Right atrium auricular region (tissue), 2 donors: ENCODE measurements at regions not wholly inside any gene's neighbourhood (a gene's known extent, or its start where the extent isn't known, plus 50 kb on each side); places are given as distances from the start of the nearest gene placed in this dataset.

Experiments
- DNase-seq: peaks from one replicate; pipeline ENCODE4 v3.0.0-alpha.2; 2019; ENCODE audit warnings: low spot score
- H3K27ac ChIP-seq, 2 donors: fragments of 200-600 bp; sonication (generic); 1 replicate in 1 of 2; 2 replicates in 1 of 2; pipeline ENCODE4 v1.5.1; 2016 to 2019
- H3K27me3 ChIP-seq, 2 donors: fragments of 200-600 bp; sonication (generic); one replicate each; pipeline versions ENCODE4 v1.5.1 to v1.6.0; 2017 to 2019
- H3K36me3 ChIP-seq: fragments of 200-600 bp; sonication (generic); one replicate; pipeline ENCODE4 v1.5.1; 2016
- H3K4me1 ChIP-seq, 2 donors: fragments of 200-600 bp; sonication (generic); one replicate each; pipeline versions ENCODE4 v1.5.1 to v1.6.0; 2017 to 2019
- H3K4me3 ChIP-seq, 2 donors: fragments of 200-600 bp; sonication (generic); 1 replicate in 1 of 2; 2 replicates in 1 of 2; pipeline ENCODE4 v1.5.1; 2017 to 2019; ENCODE audit warnings: mild to moderate bottlenecking in 1 of 2, moderate library complexity in 1 of 2
- H3K9me3 ChIP-seq, 2 donors: fragments of 200-600 bp; sonication (generic); one replicate each; pipeline ENCODE4 v1.5.1; 2019
- TF ChIP-seq, protein P1 (sequence below), 2 donors: fragments of 200-600 bp; sonication (generic); IDR thresholded peaks; one replicate each; pipeline ENCODE4 v1.5.1; 2019; ENCODE audit warnings: antibody characterized with exemption in 2 of 2

GRCh38 chr3:181790561-181790960 lies 78.8 kb downstream of the SOX2 start:
- no peak for DNase-seq
- Histone ChIP-seq H3K27me3 (no peaks in the 10 kb centered on the region), H3K9me3 (no peaks in the 10 kb centered on the region), H3K4me3 (no peak overlapping the region), H3K4me1 (no peaks in the 10 kb centered on the region), H3K27ac (no peak overlapping the region), H3K36me3 (no peaks in the 10 kb centered on the region)
- TF ChIP-seq, protein P1, sequence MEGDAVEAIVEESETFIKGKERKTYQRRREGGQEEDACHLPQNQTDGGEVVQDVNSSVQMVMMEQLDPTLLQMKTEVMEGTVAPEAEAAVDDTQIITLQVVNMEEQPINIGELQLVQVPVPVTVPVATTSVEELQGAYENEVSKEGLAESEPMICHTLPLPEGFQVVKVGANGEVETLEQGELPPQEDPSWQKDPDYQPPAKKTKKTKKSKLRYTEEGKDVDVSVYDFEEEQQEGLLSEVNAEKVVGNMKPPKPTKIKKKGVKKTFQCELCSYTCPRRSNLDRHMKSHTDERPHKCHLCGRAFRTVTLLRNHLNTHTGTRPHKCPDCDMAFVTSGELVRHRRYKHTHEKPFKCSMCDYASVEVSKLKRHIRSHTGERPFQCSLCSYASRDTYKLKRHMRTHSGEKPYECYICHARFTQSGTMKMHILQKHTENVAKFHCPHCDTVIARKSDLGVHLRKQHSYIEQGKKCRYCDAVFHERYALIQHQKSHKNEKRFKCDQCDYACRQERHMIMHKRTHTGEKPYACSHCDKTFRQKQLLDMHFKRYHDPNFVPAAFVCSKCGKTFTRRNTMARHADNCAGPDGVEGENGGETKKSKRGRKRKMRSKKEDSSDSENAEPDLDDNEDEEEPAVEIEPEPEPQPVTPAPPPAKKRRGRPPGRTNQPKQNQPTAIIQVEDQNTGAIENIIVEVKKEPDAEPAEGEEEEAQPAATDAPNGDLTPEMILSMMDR (IDR thresholded peaks at IDR 0.05): no peak

DNA sequence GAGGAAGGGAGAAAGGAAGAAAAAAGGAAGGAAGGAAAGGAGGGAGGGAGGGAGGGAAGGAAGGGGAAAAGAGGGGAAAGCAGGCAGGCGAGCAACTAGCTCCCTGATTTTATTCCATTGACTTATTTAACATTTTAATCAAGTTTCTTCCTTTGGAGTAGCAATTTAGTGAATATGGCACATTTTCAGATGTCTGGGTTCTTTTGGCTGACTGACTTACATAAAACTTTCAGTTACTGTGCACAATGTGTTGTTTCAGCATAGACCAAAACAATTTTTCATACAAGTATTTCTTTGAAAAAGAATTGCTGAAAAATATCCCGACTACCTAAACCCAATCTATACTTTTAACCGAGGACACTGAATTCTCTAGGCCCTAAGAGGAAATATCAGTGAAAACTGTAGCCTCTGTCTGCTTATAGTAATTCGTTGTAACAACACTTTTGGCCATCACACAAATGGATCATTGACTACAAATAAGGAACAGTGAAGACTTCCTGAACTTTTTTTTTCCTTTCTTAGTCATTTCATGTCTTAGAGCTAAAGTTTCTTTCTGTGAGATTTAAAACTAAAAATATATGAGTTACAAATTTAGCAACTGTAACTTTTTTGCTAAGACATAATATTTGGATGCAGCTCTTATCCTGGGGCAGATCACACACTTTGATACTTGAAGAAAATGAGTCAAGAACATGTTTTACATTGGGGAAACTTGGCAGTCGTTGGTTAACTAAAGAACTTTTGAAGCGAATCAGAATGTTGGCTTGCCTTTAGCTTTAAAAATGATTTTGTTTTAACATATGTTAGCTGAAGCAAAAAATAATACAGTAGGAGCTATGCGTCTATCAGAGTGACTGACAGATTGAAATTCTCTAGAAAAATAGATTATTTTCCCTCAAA lies 79.6 kb downstream of the SOX2 start:
- no peaks in the 10 kb centered on the region for H3K27me3 ChIP-seq
- no peak overlapping the region for H3K4me3 ChIP-seq
- no peak for DNase-seq
- no peaks in the 10 kb centered on the region for H3K9me3 ChIP-seq
- TF ChIP-seq, protein P1 (IDR thresholded peaks at IDR 0.05): no peak
- H3K4me1 ChIP-seq: no peaks in the 10 kb centered on the region
- H3K36me3 ChIP-seq: no peaks in the 10 kb centered on the region
- no peak overlapping the region for H3K27ac ChIP-seq

DNA sequence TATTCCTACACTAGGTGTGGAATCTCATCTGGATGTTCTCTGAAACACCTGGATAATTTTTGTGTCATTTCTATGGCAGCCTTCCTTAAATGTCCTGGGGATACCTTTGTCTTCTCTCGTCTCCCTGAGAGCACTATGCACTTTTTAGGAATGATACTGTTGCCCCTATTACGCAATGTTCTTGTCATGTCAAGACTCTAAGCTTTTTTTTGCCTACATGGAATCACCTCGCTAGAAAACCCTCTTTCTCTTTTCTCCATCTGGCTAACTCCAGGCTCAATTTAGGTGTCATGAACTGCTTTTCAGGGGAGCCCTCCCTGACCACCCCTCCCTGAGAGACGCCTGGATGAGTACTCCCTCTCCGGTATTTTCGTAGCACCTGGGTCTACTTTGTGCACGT lies 81.3 kb downstream of the SOX2 start:
- Histone ChIP-seq H3K9me3 (no peaks in the 10 kb centered on the region), H3K27me3 (no peaks in the 10 kb centered on the region), H3K4me3 (no peak overlapping the region), H3K36me3 (no peaks in the 10 kb centered on the region), H3K4me1 (no peaks in the 10 kb centered on the region), H3K27ac (no peak overlapping the region)
- TF ChIP-seq, protein P1 (IDR thresholded peaks at IDR 0.05): no peak
- no peak for DNase-seq

DNA sequence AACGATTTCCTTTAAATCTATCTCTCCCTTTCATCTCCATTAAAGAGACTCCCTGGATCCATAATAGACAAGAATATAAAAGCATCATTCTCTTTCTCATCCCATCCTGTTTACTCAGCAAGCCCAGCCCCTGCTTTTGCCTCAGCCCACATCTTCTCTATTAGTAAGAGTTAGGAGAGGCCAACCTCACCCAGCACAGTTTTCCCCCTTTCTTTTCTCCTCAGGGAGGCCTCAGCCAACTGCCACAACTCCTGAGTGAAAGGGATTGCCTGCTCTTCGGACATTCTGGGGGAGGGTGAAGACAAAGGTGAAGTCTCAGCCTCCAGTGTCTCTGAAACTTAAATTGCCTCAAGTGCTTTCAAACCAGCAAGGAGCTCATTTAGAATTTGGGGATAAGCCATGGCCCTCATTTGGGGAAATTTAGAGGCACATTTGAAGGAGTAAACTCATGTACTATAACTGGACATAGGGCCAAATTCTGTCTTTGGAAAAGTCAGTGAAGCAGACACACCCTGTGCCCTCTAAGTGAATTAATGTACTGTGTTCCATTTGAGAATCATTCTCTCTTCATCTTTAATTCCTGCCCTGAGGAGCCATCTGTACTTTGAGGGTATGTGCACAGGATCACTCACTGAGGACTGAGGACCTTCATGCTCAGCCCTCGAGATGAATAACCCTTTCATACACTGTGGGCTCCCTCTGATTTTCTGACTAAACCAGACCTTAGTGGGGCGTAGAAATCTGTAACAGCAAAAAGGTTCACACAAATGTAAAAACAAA lies 82.5 kb downstream of the SOX2 start:
- TF ChIP-seq, protein P1 (IDR thresholded peaks at IDR 0.05): no peak
- Histone ChIP-seq H3K27ac (no peak overlapping the region), H3K36me3 (no peaks in the 10 kb centered on the region), H3K9me3 (no peaks in the 10 kb centered on the region), H3K4me1 (no peaks in the 10 kb centered on the region), H3K27me3 (no peaks in the 10 kb centered on the region), H3K4me3 (no peak overlapping the region)
- DNase-seq: no peak

DNA sequence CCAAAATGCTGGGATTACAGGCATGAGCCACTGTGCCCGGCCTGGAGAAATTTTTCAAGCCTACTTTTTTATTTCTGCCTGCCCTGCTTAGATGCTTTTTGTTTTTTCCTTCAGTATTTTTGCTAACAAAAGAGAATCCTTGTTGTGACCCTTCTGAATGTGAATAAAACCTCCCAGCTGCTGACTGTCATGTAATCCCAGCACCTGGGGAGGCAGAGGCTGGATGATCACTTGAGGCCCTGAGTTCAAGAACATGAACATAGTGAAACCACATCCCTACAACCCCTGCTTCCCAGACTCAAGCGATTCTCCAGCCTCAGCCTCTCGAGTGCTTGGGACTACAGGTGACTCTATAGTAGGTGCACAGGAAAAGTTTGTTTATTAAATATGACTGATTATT lies 84.9 kb downstream of the SOX2 start:
- Histone ChIP-seq H3K36me3 (no peaks in the 10 kb centered on the region), H3K9me3 (no peaks in the 10 kb centered on the region), H3K4me3 (no peak overlapping the region), H3K27ac (no peak overlapping the region), H3K27me3 (no peaks in the 10 kb centered on the region), H3K4me1 (no peaks in the 10 kb centered on the region)
- TF ChIP-seq, protein P1 (IDR thresholded peaks at IDR 0.05): no peak
- no peak for DNase-seq
